ENCODE measurements at regions not wholly inside any gene's neighbourhood (a gene's known extent, or its start where the extent isn't known, plus 50 kb on each side); places are given as distances from the start of the nearest gene placed in this dataset.

DNA sequence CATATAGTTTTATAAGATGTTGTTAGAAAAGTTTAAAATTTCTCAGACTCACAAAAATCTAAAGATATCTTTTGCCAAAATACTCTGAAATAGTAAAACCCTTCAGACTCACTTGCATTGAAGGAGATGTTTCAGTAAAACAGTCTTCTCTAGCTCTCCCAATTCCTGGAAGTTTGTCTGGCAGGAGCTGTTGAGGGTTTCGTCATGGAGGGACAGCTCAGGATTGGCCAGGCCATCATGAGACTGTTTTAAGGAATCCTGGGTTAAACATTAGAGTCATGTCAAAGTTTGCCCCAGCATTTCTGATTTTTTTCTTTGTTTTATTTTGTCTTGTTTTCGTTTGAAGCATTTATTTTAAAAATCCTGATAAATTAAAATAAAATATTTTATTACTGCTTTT, 293.8 kb upstream of the PBX1 start:
- TF ChIP-seq POLR2A (IDR thresholded peaks at IDR 0.05; ENCODE audit: low read depth, low read length) (no peak), SPI1 (IDR thresholded peaks at IDR 0.05; ENCODE audit: low read depth, low read length) (no peak), POLR2AphosphoS5 (IDR thresholded peaks at IDR 0.05; ENCODE audit: low read depth, low read length) (no peak), TAF1 (IDR thresholded peaks at IDR 0.05; ENCODE audit: low read depth, low read length) (no peak), PAX5 (IDR thresholded peaks at IDR 0.05; ENCODE audit: insufficient read depth, low read length, severe bottlenecking) (no peak)
